ENCODE measurements at regions not wholly inside any gene's neighbourhood (a gene's known extent, or its start where the extent isn't known, plus 50 kb on each side); places are given as distances from the start of the nearest gene placed in this dataset.

GRCh38 chr9:2243666-2244555 lies 228.8 kb downstream of the SMARCA2 start:
- H4K20me1 ChIP-seq (ENCODE audit: insufficient read depth) = no peaks in the 10 kb centered on the region
- H3K36me3 ChIP-seq (ENCODE audit: low read depth) = no peaks in the 10 kb centered on the region
- H3K4me1 ChIP-seq (ENCODE audit: insufficient read depth) = no peaks in the 10 kb centered on the region
- no peaks in the 10 kb centered on the region for H3K9me3 ChIP-seq (ENCODE audit: low read depth)
- no peaks in the 10 kb centered on the region for H3K27me3 ChIP-seq (replicated peaks; ENCODE audit: insufficient read depth)
- no peaks in the 10 kb centered on the region for H3K79me2 ChIP-seq (ENCODE audit: insufficient read depth)
- in situ Hi-C loops (cut with MboI) = no loop called here
- DNase-seq = no peak
- TF ChIP-seq EZH2 (IDR thresholded peaks at IDR 0.05; ENCODE audit: insufficient read depth, poor library complexity, severe bottlenecking) = no peak
- no peak for TF ChIP-seq EZH2phosphoT487 (IDR thresholded peaks at IDR 0.05; ENCODE audit: insufficient read depth, low read depth)
- no peak overlapping the region for H3K27ac ChIP-seq
- no peaks in the 10 kb centered on the region for H3F3A ChIP-seq (ENCODE audit: insufficient read depth)
- no peak overlapping the region for H3K4me3 ChIP-seq
- WGBS, 2 experiments (ENCODE audit: low coverage in 1 of 2, low lambda C conversion rate in 2 of 2, missing lambda C conversion rate in 2 of 2) = 76 to 87% methylated on average over 7 of the region's 7 CpGs
- no peak overlapping the region for H2AFZ ChIP-seq
- H3K4me2 ChIP-seq (ENCODE audit: unreplicated experiment) = no peak overlapping the region
- no peak overlapping the region for H3K9ac ChIP-seq
- H3K9me2 ChIP-seq (ENCODE audit: insufficient read depth) = no peaks in the 10 kb centered on the region

- H4K20me1 ChIP-seq (ENCODE audit: insufficient read depth) = no peaks in the 10 kb centered on the region
- H3K79me2 ChIP-seq (ENCODE audit: insufficient read depth) = no peaks in the 10 kb centered on the region
- H3K9me2 ChIP-seq (ENCODE audit: insufficient read depth) = no peaks in the 10 kb centered on the region
- in situ Hi-C loops (cut with MboI) = no loop called here
- TF ChIP-seq EZH2 (IDR thresholded peaks at IDR 0.05; ENCODE audit: insufficient read depth, poor library complexity, severe bottlenecking) = no peak
- H3K9ac ChIP-seq = no peak overlapping the region
- no peaks in the 10 kb centered on the region for H3K9me3 ChIP-seq (ENCODE audit: low read depth)
- no peaks in the 10 kb centered on the region for H3F3A ChIP-seq (ENCODE audit: insufficient read depth)
- H3K4me1 ChIP-seq (ENCODE audit: insufficient read depth) = no peaks in the 10 kb centered on the region
- no peak overlapping the region for H3K4me3 ChIP-seq
- H3K27ac ChIP-seq = no peak overlapping the region
- H3K36me3 ChIP-seq (ENCODE audit: low read depth) = no peaks in the 10 kb centered on the region
- no peak overlapping the region for H2AFZ ChIP-seq
- DNase-seq = no peak
- no peaks in the 10 kb centered on the region for H3K27me3 ChIP-seq (replicated peaks; ENCODE audit: insufficient read depth)
- WGBS, 2 experiments (ENCODE audit: low coverage in 1 of 2, low lambda C conversion rate in 2 of 2, missing lambda C conversion rate in 2 of 2) = 56 to 65% methylated on average over 6 of the region's 6 CpGs
- H3K4me2 ChIP-seq (ENCODE audit: unreplicated experiment) = no peak overlapping the region
Measured at GRCh38 chr9:2247340-2247739, 232.2 kb downstream of the SMARCA2 start.

- Histone ChIP-seq H2AFZ (no peak overlapping the region), H3K27me3 (replicated peaks; ENCODE audit: insufficient read depth) (no peaks in the 10 kb centered on the region), H3K9ac (no peak overlapping the region), H3K4me3 (no peak overlapping the region), H3K4me1 (ENCODE audit: insufficient read depth) (no peaks in the 10 kb centered on the region), H3K9me3 (ENCODE audit: low read depth) (no peaks in the 10 kb centered on the region), H3K4me2 (ENCODE audit: unreplicated experiment) (no peak overlapping the region), H3K27ac (no peak overlapping the region), H3K9me2 (ENCODE audit: insufficient read depth) (no peaks in the 10 kb centered on the region), H3K36me3 (ENCODE audit: low read depth) (no peaks in the 10 kb centered on the region), H3F3A (ENCODE audit: insufficient read depth) (no peaks in the 10 kb centered on the region), H4K20me1 (ENCODE audit: insufficient read depth) (no peaks in the 10 kb centered on the region), H3K79me2 (ENCODE audit: insufficient read depth) (no peaks in the 10 kb centered on the region)
- no peak for DNase-seq
- in situ Hi-C loops (cut with MboI) = no loop called here
- no peak for TF ChIP-seq EZH2phosphoT487 (IDR thresholded peaks at IDR 0.05; ENCODE audit: insufficient read depth, low read depth)
- TF ChIP-seq EZH2 (IDR thresholded peaks at IDR 0.05; ENCODE audit: insufficient read depth, poor library complexity, severe bottlenecking) = no peak
- WGBS, 2 experiments (ENCODE audit: low coverage in 1 of 2, low lambda C conversion rate in 2 of 2, missing lambda C conversion rate in 2 of 2) = 36 to 41% methylated on average over 1 of the region's 1 CpG
Measured at GRCh38 chr9:2248768-2249265, 233.7 kb downstream of the SMARCA2 start.

- 64 to 65% methylated on average over 8 of the region's 8 CpGs for WGBS, 2 experiments (ENCODE audit: low coverage in 1 of 2, low lambda C conversion rate in 2 of 2, missing lambda C conversion rate in 2 of 2)
- Histone ChIP-seq H3K9me2 (ENCODE audit: insufficient read depth) (no peaks in the 10 kb centered on the region), H3K36me3 (ENCODE audit: low read depth) (no peaks in the 10 kb centered on the region), H3K4me1 (ENCODE audit: insufficient read depth) (no peaks in the 10 kb centered on the region), H3F3A (ENCODE audit: insufficient read depth) (no peaks in the 10 kb centered on the region), H2AFZ (no peak overlapping the region), H3K27me3 (replicated peaks; ENCODE audit: insufficient read depth) (no peaks in the 10 kb centered on the region), H3K9me3 (ENCODE audit: low read depth) (no peaks in the 10 kb centered on the region), H3K79me2 (ENCODE audit: insufficient read depth) (no peaks in the 10 kb centered on the region), H3K9ac (no peak overlapping the region), H3K27ac (no peak overlapping the region), H3K4me2 (ENCODE audit: unreplicated experiment) (no peak overlapping the region), H3K4me3 (no peak overlapping the region), H4K20me1 (ENCODE audit: insufficient read depth) (no peaks in the 10 kb centered on the region)
- TF ChIP-seq EZH2phosphoT487 (IDR thresholded peaks at IDR 0.05; ENCODE audit: insufficient read depth, low read depth) (no peak), EZH2 (IDR thresholded peaks at IDR 0.05; ENCODE audit: insufficient read depth, poor library complexity, severe bottlenecking) (no peak)
- DNase-seq = no peak
- in situ Hi-C loops (cut with MboI) = no loop called here
Measured at GRCh38 chr9:2253636-2254580, 238.8 kb downstream of the SMARCA2 start.

Measured in GM23248 (cell line).